CD4-positive, alpha-beta T cell (primary cell): ENCODE measurements at regions not wholly inside any gene's neighbourhood (a gene's known extent, or its start where the extent isn't known, plus 50 kb on each side); places are given as distances from the start of the nearest gene placed in this dataset.
"Not testable (repeated sequence)": the region's sequence is repeated elsewhere in the genome, so short reads cannot be mapped to it uniquely, and the experiment has no call there.

Source experiments
- ATAC-seq: fragments of 200-7000 bp; cut with Tn5 transposase; one replicate; pipeline ENCODE4 v1.10.0; 2022; ENCODE audit warnings: mild to moderate bottlenecking; ENCODE audit not compliant: poor library complexity
- CTCF ChIA-PET: fragments of 350-600 bp; sonication (Branson Sonifier 250); formaldehyde crosslinking; loops from one replicate; lab custom pipeline; 2021; ENCODE audit warnings: antibody characterized with exemption, inconsistent platforms; lab: Charles Lee
- POLR2A ChIA-PET: fragments of 350-600 bp; sonication (Branson Sonifier 250); formaldehyde crosslinking; loops from one replicate; lab custom pipeline; 2021; ENCODE audit warnings: antibody characterized with exemption, inconsistent platforms; lab: Charles Lee
- DNase-seq, 14 experiments: peaks; one replicate each; pipeline ENCODE4 v3.0.0-alpha.2; 2013 to 2020; ENCODE audit warnings: mixed read lengths in 2 of 14
- H3K27ac ChIP-seq, 2 donors: one replicate each; pipeline versions ENCODE4 v1.5.1 to v1.7.0; 2013; ENCODE audit warnings: low read length in 2 of 2, low read depth in 1 of 2, mild to moderate bottlenecking in 1 of 2
- H3K27me3 ChIP-seq, 2 experiments: 1 replicate in 1 of 2; 2 replicates in 1 of 2; pipeline versions ENCODE4 v1.6.1 to v1.7.0; 2013; ENCODE audit warnings: low read length in 2 of 2, control low read depth in 1 of 2, mild to moderate bottlenecking in 1 of 2, moderate library complexity in 1 of 2; ENCODE audit not compliant: insufficient read depth in 2 of 2, control insufficient read depth in 1 of 2
- H3K36me3 ChIP-seq: one replicate; pipeline ENCODE4 v1.6.1; 2013; ENCODE audit warnings: low read length, control low read depth; ENCODE audit not compliant: insufficient read depth
- H3K4me1 ChIP-seq: one replicate; pipeline ENCODE4 v1.6.1; 2013; ENCODE audit warnings: low read length, control low read depth; ENCODE audit not compliant: insufficient read depth
- H3K4me3 ChIP-seq: one replicate; pipeline ENCODE4 v1.5.1; 2013; ENCODE audit warnings: mild to moderate bottlenecking, low read length, moderate library complexity
- H3K9me3 ChIP-seq, 2 experiments: 1 replicate in 1 of 2; 2 replicates in 1 of 2; pipeline versions ENCODE4 v1.6.1 to v1.7.0; 2013; ENCODE audit warnings: low read length in 2 of 2, mild to moderate bottlenecking in 2 of 2, control low read depth in 1 of 2, moderate library complexity in 1 of 2; ENCODE audit not compliant: control insufficient read depth in 1 of 2, insufficient read depth in 1 of 2
- H3K27ac Mint-ChIP-seq: one replicate; pipeline ENCODE4 v1.8.0; 2020; ENCODE audit warnings: mixed read lengths
- H3K27me3 Mint-ChIP-seq: one replicate; pipeline ENCODE4 v1.8.0; 2021; ENCODE audit warnings: mixed read lengths
- H3K36me3 Mint-ChIP-seq: one replicate; pipeline ENCODE4 v1.8.0; 2021; ENCODE audit warnings: low read depth, mixed read lengths
- H3K4me1 Mint-ChIP-seq: one replicate; pipeline ENCODE4 v1.8.0; 2021; ENCODE audit warnings: low read depth, mixed read lengths
- H3K4me3 Mint-ChIP-seq: one replicate; pipeline ENCODE4 v1.8.0; 2020; ENCODE audit warnings: mild to moderate bottlenecking, mixed read lengths
- H3K9me3 Mint-ChIP-seq: one replicate; pipeline ENCODE4 v1.8.0; 2020; ENCODE audit warnings: mixed read lengths
- CTCF ChIP-seq: fragments of 200-600 bp; IDR thresholded peaks from one replicate; pipeline ENCODE4 v1.8.0; 2022; ENCODE audit warnings: antibody characterized with exemption, mild to moderate bottlenecking
- intact Hi-C, 2 experiments: fragments of 100-400 bp; cut with DNase I in 1 of 2; cut with micrococcal nuclease in 1 of 2; formaldehyde crosslinking; loops; one replicate each; pipeline versions ENCODE4 v1.15.1 to v1.9.0; 2023 to 2025; cut with DNase I, micrococcal nuclease

- CTCF ChIA-PET, H3K9me3 Mint-ChIP-seq, POLR2A ChIA-PET: not testable (repeated sequence)
These were observed 289.1 kb upstream of the UBE2E3 start for GRCh38 chr2:180691186-180691854.

GRCh38 chr2:180690611-180691010, 289.8 kb upstream of the UBE2E3 start:
- no peaks in the 10 kb centered on the region for H3K4me1 Mint-ChIP-seq
- no peak overlapping the region for H3K4me3 ChIP-seq

More at GRCh38 chr2:180691186-180691854, 289.1 kb upstream of the UBE2E3 start:
- H3K27me3 Mint-ChIP-seq, H3K27me3 ChIP-seq, H3K4me1 ChIP-seq, ATAC-seq, H3K4me3 Mint-ChIP-seq, H3K36me3 Mint-ChIP-seq, H3K4me1 Mint-ChIP-seq, DNase-seq, H3K4me3 ChIP-seq, intact Hi-C loops, H3K9me3 ChIP-seq, H3K27ac ChIP-seq, H3K27ac Mint-ChIP-seq, H3K36me3 ChIP-seq: not testable (repeated sequence)

GRCh38 chr2:180682871-180683270, 297.5 kb upstream of the UBE2E3 start:
- TF ChIP-seq CTCF = no peak
- ChIA-PET POLR2A (no interaction called here), CTCF (no interaction called here)
- intact Hi-C loops = no loop called here
- Mint-ChIP-seq H3K27me3 (peaks cover 22% of the 10 kb centered on the region), H3K36me3 (no peaks in the 10 kb centered on the region), H3K27ac (no peak overlapping the region), H3K4me1 (no peaks in the 10 kb centered on the region), H3K4me3 (no peak overlapping the region), H3K9me3 (no peaks in the 10 kb centered on the region)
- Histone ChIP-seq H3K27me3 (peaks cover 0 to 4% of the 10 kb centered on the region in 2 experiments), H3K4me3 (no peak overlapping the region), H3K4me1 (no peaks in the 10 kb centered on the region), H3K27ac (no peak overlapping the region), H3K9me3 (no peaks in the 10 kb centered on the region), H3K36me3 (no peaks in the 10 kb centered on the region)
- no peak for DNase-seq
- ATAC-seq = no peak

More at GRCh38 chr2:180690611-180691010, 289.8 kb upstream of the UBE2E3 start:
- Mint-ChIP-seq H3K27ac (no peak overlapping the region), H3K27me3 (no peaks in the 10 kb centered on the region), H3K9me3 (no peaks in the 10 kb centered on the region), H3K4me3 (no peak overlapping the region), H3K36me3 (no peaks in the 10 kb centered on the region)
- H3K4me1 ChIP-seq = no peaks in the 10 kb centered on the region
- no peaks in the 10 kb centered on the region for H3K27me3 ChIP-seq
- H3K36me3 ChIP-seq = no peaks in the 10 kb centered on the region
- DNase-seq (no peak), ATAC-seq (no peak)
- ChIA-PET POLR2A (no interaction called here), CTCF (no interaction called here)
- no peak overlapping the region for H3K27ac ChIP-seq
- no peak for TF ChIP-seq CTCF
- intact Hi-C loops = no loop called here
- H3K9me3 ChIP-seq = no peaks in the 10 kb centered on the region

GRCh38 chr2:180679693-180680092, 300.7 kb upstream of the UBE2E3 start:
- Mint-ChIP-seq H3K27ac (no peak overlapping the region), H3K9me3 (no peaks in the 10 kb centered on the region), H3K4me1 (no peaks in the 10 kb centered on the region), H3K27me3 (peaks cover 28% of the 10 kb centered on the region), H3K4me3 (no peak overlapping the region), H3K36me3 (no peaks in the 10 kb centered on the region)
- TF ChIP-seq CTCF = no peak
- ATAC-seq (no peak), DNase-seq (no peak)
- Histone ChIP-seq H3K4me3 (no peak overlapping the region), H3K9me3 (no peaks in the 10 kb centered on the region), H3K27ac (no peak overlapping the region), H3K36me3 (no peaks in the 10 kb centered on the region), H3K4me1 (no peaks in the 10 kb centered on the region), H3K27me3 (peaks cover 0 to 4% of the 10 kb centered on the region in 2 experiments)
- intact Hi-C loops = no loop called here
- ChIA-PET POLR2A (interaction anchor here (0.7 kb wide), 1 partner anchor 44 kb away, joined by 3 read pairs; no protein-coding TSS in a partner anchor), CTCF (no interaction called here)
